NB4 (cell line): ENCODE measurements at regions not wholly inside any gene's neighbourhood (a gene's known extent, or its start where the extent isn't known, plus 50 kb on each side); places are given as distances from the start of the nearest gene placed in this dataset.

Source experiments
- DNase-seq: peaks from one replicate; pipeline ENCODE4 v3.0.0; 2010; ENCODE audit warnings: low read depth
- H3K4me3 ChIP-seq: one replicate; pipeline ENCODE4 v1.5.1; 2011; ENCODE audit warnings: mild to moderate bottlenecking, low read depth, low read length, moderate library complexity
- CTCF ChIP-seq: IDR thresholded peaks from one replicate; pipeline ENCODE4 v1.5.1; 2012; ENCODE audit warnings: low read depth, low read length
- MAX ChIP-seq: IDR thresholded peaks from 2 replicates; pipeline ENCODE4 v1.6.1; 2011; ENCODE audit warnings: low read depth, low read length
- MYC ChIP-seq: IDR thresholded peaks from 2 replicates; pipeline ENCODE4 v1.6.1; 2011; ENCODE audit warnings: low read depth, low read length
- POLR2A ChIP-seq: IDR thresholded peaks from 2 replicates; pipeline ENCODE4 v1.6.1; 2011; ENCODE audit warnings: mild to moderate bottlenecking; ENCODE audit not compliant: insufficient read length; ENCODE audit errors: extremely low read depth

- TF ChIP-seq MAX (no peak), CTCF (no peak), MYC (no peak), POLR2A (no peak)
- no peak overlapping the region for H3K4me3 ChIP-seq
- DNase-seq, result no peak
These were observed 110.7 kb upstream of the NIPBL start for GRCh38 chr5:36765876-36766275.

GRCh38 chr5:36766981-36767380 lies 109.6 kb upstream of the NIPBL start:
- DNase-seq, result no peak
- no peak overlapping the region for H3K4me3 ChIP-seq
- TF ChIP-seq MAX (no peak), POLR2A (no peak), MYC (no peak), CTCF (no peak)

- no peak for DNase-seq
- TF ChIP-seq MAX (no peak), MYC (no peak), POLR2A (no peak), CTCF (no peak)
- H3K4me3 ChIP-seq, result no peak overlapping the region
These were observed 108.1 kb upstream of the NIPBL start for GRCh38 chr5:36768450-36768849.

- no peak for DNase-seq
These were observed 107.3 kb upstream of the NIPBL start for GRCh38 chr5:36769129-36769770.

GRCh38 chr5:36770125-36770524 lies 106.4 kb upstream of the NIPBL start:
- TF ChIP-seq CTCF, result no peak
- TF ChIP-seq MYC, result no peak
- no peak for TF ChIP-seq MAX
- no peak for TF ChIP-seq POLR2A
- no peak for DNase-seq

More at GRCh38 chr5:36769129-36769770, 107.3 kb upstream of the NIPBL start:
- H3K4me3 ChIP-seq, result no peak overlapping the region
- TF ChIP-seq MAX, result no peak
- TF ChIP-seq MYC, result no peak
- TF ChIP-seq CTCF, result no peak
- TF ChIP-seq POLR2A, result no peak

More at GRCh38 chr5:36770125-36770524, 106.4 kb upstream of the NIPBL start:
- H3K4me3 ChIP-seq, result no peak overlapping the region
